ENCODE measurements at regions not wholly inside any gene's neighbourhood (a gene's known extent, or its start where the extent isn't known, plus 50 kb on each side); places are given as distances from the start of the nearest gene placed in this dataset.
"Not testable (repeated sequence)": the region's sequence is repeated elsewhere in the genome, so short reads cannot be mapped to it uniquely, and the experiment has no call there.

GRCh38 chr4:124839786-124840390 lies 127.4 kb upstream of the ANKRD50 start:
- no peak overlapping the region for H3K4me3 ChIP-seq (ENCODE audit: low read length)
- no peak for TF ChIP-seq CTCF (IDR thresholded peaks at IDR 0.05; ENCODE audit: insufficient read depth, low read depth, low read length, missing control alignments)
- peak; percentile 14 for DNase-seq (ENCODE audit: low read depth)

- DNase-seq (ENCODE audit: low read depth), result no peak
- TF ChIP-seq CTCF (IDR thresholded peaks at IDR 0.05; ENCODE audit: insufficient read depth, low read depth, low read length, missing control alignments), result no peak
- H3K4me3 ChIP-seq (ENCODE audit: low read length), result no peak overlapping the region
Measured at GRCh38 chr4:124833831-124834505, 121.4 kb upstream of the ANKRD50 start.

GRCh38 chr4:124828382-124828781 lies 115.8 kb upstream of the ANKRD50 start:
- TF ChIP-seq CTCF (IDR thresholded peaks at IDR 0.05; ENCODE audit: insufficient read depth, low read depth, low read length, missing control alignments), result no peak
- DNase-seq (ENCODE audit: low read depth), result no peak
- no peak overlapping the region for H3K4me3 ChIP-seq (ENCODE audit: low read length)

- no peak for TF ChIP-seq CTCF (IDR thresholded peaks at IDR 0.05; ENCODE audit: insufficient read depth, low read depth, low read length, missing control alignments)
- no peak overlapping the region for H3K4me3 ChIP-seq (ENCODE audit: low read length)
- DNase-seq (ENCODE audit: low read depth), result no peak
Measured at GRCh38 chr4:124817531-124817930, 105.0 kb upstream of the ANKRD50 start.

GRCh38 chr4:124812203-124812602 lies 99.7 kb upstream of the ANKRD50 start:
- not testable (repeated sequence) for H3K4me3 ChIP-seq (ENCODE audit: low read length); DNase-seq (ENCODE audit: low read depth)

GRCh38 chr4:124810827-124811226 lies 98.3 kb upstream of the ANKRD50 start:
- no peak for TF ChIP-seq CTCF (IDR thresholded peaks at IDR 0.05; ENCODE audit: insufficient read depth, low read depth, low read length, missing control alignments)
- H3K4me3 ChIP-seq (ENCODE audit: low read length), result no peak overlapping the region
- DNase-seq (ENCODE audit: low read depth), result no peak

GRCh38 chr4:124807421-124807820 lies 94.9 kb upstream of the ANKRD50 start:
- no peak for TF ChIP-seq CTCF (IDR thresholded peaks at IDR 0.05; ENCODE audit: insufficient read depth, low read depth, low read length, missing control alignments)
- H3K4me3 ChIP-seq (ENCODE audit: low read length), result no peak overlapping the region
- no peak for DNase-seq (ENCODE audit: low read depth)
